Right atrium auricular region (tissue), 2 donors: ENCODE measurements at regions not wholly inside any gene's neighbourhood (a gene's known extent, or its start where the extent isn't known, plus 50 kb on each side); places are given as distances from the start of the nearest gene placed in this dataset.

Source experiments
- DNase-seq: peaks from one replicate; pipeline ENCODE4 v3.0.0-alpha.2; 2019; ENCODE audit warnings: low spot score
- H3K27ac ChIP-seq, 2 donors: fragments of 200-600 bp; sonication (generic); 1 replicate in 1 of 2; 2 replicates in 1 of 2; pipeline ENCODE4 v1.5.1; 2016 to 2019
- H3K27me3 ChIP-seq, 2 donors: fragments of 200-600 bp; sonication (generic); one replicate each; pipeline versions ENCODE4 v1.5.1 to v1.6.0; 2017 to 2019
- H3K36me3 ChIP-seq: fragments of 200-600 bp; sonication (generic); one replicate; pipeline ENCODE4 v1.5.1; 2016
- H3K4me1 ChIP-seq, 2 donors: fragments of 200-600 bp; sonication (generic); one replicate each; pipeline versions ENCODE4 v1.5.1 to v1.6.0; 2017 to 2019
- H3K4me3 ChIP-seq, 2 donors: fragments of 200-600 bp; sonication (generic); 1 replicate in 1 of 2; 2 replicates in 1 of 2; pipeline ENCODE4 v1.5.1; 2017 to 2019; ENCODE audit warnings: mild to moderate bottlenecking in 1 of 2, moderate library complexity in 1 of 2
- H3K9me3 ChIP-seq, 2 donors: fragments of 200-600 bp; sonication (generic); one replicate each; pipeline ENCODE4 v1.5.1; 2019
- TF ChIP-seq, protein P1 (sequence below), 2 donors: fragments of 200-600 bp; sonication (generic); IDR thresholded peaks; one replicate each; pipeline ENCODE4 v1.5.1; 2019; ENCODE audit warnings: antibody characterized with exemption in 2 of 2

DNA sequence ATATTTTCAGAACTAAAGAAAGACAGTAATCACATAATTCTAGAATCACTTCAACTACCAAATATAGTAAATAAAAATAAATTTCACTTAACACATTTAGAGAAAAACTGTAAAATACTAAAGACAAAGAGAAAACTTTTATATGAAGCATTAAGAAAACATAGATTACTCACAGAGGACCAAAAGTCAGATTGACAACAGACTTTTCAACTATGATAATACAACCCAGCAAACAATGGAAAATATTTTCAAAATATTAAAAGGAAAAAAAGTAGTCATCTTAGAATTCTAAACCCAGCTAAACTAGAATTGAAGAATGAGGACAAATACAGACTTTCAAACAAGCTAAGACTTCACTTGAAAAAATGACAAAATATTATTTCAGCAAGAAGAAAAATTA, 164.8 kb upstream of the ARID1B start:
- TF ChIP-seq, protein P1, sequence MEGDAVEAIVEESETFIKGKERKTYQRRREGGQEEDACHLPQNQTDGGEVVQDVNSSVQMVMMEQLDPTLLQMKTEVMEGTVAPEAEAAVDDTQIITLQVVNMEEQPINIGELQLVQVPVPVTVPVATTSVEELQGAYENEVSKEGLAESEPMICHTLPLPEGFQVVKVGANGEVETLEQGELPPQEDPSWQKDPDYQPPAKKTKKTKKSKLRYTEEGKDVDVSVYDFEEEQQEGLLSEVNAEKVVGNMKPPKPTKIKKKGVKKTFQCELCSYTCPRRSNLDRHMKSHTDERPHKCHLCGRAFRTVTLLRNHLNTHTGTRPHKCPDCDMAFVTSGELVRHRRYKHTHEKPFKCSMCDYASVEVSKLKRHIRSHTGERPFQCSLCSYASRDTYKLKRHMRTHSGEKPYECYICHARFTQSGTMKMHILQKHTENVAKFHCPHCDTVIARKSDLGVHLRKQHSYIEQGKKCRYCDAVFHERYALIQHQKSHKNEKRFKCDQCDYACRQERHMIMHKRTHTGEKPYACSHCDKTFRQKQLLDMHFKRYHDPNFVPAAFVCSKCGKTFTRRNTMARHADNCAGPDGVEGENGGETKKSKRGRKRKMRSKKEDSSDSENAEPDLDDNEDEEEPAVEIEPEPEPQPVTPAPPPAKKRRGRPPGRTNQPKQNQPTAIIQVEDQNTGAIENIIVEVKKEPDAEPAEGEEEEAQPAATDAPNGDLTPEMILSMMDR (IDR thresholded peaks at IDR 0.05) = no peak
- Histone ChIP-seq H3K36me3 (no peaks in the 10 kb centered on the region), H3K4me1 (peaks cover 0 to 4% of the 10 kb centered on the region in 2 donors), H3K27ac (no peak overlapping the region), H3K4me3 (no peak overlapping the region), H3K9me3 (peaks cover 0 to 21% of the 10 kb centered on the region in 2 donors), H3K27me3 (no peaks in the 10 kb centered on the region)
- no peak for DNase-seq

DNA sequence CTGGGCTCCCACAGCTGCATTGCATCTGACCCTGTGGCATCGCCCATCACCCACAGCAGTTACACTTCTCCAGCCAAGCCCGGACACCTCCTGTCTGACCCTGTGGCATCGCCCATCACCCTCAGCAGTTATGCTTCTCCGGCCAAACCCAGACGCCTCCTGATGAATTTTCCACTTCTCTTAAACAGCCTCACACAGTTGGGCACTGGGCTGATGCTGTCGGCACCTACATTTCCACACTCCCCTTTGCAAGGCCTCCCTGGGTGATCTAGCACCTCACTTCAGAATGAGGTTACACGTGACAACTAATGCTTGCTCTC, 175.2 kb upstream of the ARID1B start:
- H3K4me1 ChIP-seq = peaks cover 0 to 30% of the 10 kb centered on the region in 2 donors
- TF ChIP-seq, protein P1 (IDR thresholded peaks at IDR 0.05) = no peak
- no peaks in the 10 kb centered on the region for H3K9me3 ChIP-seq
- H3K27ac ChIP-seq = peak overlapping the region; percentile 69 to 80
- no peak overlapping the region for H3K4me3 ChIP-seq
- DNase-seq = peak; percentile 64
- no peaks in the 10 kb centered on the region for H3K27me3 ChIP-seq
- no peaks in the 10 kb centered on the region for H3K36me3 ChIP-seq

DNA sequence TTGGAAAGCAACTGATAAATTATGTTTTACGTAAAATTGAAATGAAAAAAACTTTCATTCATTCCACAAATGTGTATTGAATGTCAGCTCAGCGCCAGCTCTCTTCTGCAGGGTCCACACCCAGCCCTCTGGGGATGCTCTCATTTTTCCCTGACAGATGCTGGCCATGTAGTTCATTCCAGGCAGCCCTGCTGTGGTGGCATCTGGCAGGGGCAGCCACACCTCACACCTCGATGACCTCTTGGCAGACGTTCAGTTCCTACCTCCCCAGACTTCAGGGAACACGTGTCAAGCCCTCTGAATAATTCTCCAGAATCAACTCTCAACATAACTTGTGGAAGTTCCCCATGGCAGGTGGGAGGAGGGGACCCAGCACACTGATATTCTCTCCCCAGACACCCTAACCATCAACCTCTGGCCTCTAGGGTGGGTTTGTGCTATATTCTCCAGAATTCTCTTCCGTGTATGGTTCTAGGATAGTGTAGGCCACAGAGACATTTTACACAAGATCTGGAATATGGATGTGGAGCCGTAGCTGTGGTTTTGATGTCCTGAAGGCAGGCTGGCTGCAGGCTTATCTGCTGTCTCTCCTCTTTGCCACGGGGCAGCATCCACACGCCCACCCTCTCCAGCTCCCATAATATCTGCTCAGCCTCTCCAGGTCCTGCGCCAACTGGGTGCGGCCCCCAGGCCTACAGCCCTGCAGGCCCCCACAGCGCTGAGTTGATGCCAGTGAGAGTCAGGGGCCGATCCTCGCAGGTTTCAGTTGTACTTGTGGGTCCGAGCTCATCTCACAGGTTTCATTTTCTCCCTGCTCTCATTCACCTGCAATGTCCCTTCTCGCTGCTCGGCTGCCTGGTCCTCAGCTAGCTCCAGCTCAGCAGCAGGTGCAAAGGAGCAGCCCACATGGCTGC, 175.8 kb upstream of the ARID1B start:
- peaks cover 0 to 30% of the 10 kb centered on the region in 2 donors for H3K4me1 ChIP-seq
- no peaks in the 10 kb centered on the region for H3K36me3 ChIP-seq
- no peak overlapping the region for H3K4me3 ChIP-seq
- H3K27ac ChIP-seq = peak overlapping the region; percentile 69 to 80
- H3K27me3 ChIP-seq = no peaks in the 10 kb centered on the region
- TF ChIP-seq, protein P1 (IDR thresholded peaks at IDR 0.05) = no peak
- H3K9me3 ChIP-seq = no peaks in the 10 kb centered on the region
- DNase-seq = no peak

DNA sequence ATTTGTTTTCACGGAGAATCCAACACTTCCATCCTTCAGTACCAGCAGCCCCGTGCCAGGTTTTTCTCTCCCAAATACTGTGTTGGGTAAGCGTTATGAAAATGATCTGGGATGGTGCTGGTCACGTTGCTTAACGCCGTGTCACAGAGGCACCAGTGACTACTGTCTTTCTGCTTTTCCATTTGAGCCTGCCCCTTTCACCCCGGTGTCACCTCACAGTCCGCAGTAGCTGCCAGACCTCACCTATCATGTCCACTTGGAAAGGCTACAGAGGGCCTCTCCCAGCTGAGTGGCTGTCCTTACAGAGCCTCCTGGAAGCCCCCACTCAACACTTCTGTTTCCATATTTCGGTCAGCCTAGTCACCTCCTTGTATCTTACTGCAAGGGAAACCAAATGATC, 176.5 kb upstream of the ARID1B start:
- no peak for DNase-seq

DNA sequence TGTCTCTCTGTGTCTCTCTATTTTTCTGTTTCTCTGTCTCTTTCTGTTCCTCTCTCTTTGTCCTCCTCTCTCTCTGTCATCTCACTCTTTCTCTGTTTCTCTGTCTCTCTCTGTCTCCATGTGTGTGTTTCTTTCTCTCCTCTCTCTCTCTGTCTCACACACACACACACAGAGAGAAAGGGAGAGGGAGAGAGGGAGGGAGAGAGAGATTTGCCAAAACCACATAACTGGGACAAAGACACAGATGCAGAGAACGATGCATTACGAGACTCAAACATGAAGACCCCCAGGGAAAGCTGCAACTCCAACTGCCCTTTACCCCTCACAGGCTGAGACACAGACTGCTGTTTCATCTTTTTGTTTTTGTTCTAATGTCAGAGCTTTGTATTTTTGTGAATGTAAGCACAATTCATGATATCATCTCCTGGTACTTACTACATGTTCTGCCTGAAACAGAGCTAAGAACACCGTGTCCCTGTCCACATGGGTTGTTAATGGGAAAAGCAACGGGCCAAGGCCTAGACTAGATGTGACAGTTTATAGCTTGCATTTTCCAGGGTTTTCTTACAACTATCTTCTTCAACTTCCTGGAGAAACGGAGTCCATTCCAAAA, 177.1 kb upstream of the ARID1B start:
- peak; percentile 66 for DNase-seq
- TF ChIP-seq, protein P1 (IDR thresholded peaks at IDR 0.05) = no peak
- H3K36me3 ChIP-seq = no peaks in the 10 kb centered on the region
- peaks cover 0 to 30% of the 10 kb centered on the region in 2 donors for H3K4me1 ChIP-seq
- peak overlapping the region; percentile 69 to 80 for H3K27ac ChIP-seq
- no peaks in the 10 kb centered on the region for H3K9me3 ChIP-seq
- no peak overlapping the region for H3K4me3 ChIP-seq
- no peaks in the 10 kb centered on the region for H3K27me3 ChIP-seq

More for the DNA sequence above, 176.5 kb upstream of the ARID1B start:
- Histone ChIP-seq H3K36me3 (no peaks in the 10 kb centered on the region), H3K27me3 (no peaks in the 10 kb centered on the region), H3K4me3 (no peak overlapping the region), H3K4me1 (peaks cover 0 to 30% of the 10 kb centered on the region in 2 donors), H3K9me3 (no peaks in the 10 kb centered on the region), H3K27ac (peak overlapping the region; percentile 69 to 80)
- TF ChIP-seq, protein P1 (IDR thresholded peaks at IDR 0.05) = no peak
